ENCODE measurements at regions not wholly inside any gene's neighbourhood (a gene's known extent, or its start where the extent isn't known, plus 50 kb on each side); places are given as distances from the start of the nearest gene placed in this dataset.

DNA sequence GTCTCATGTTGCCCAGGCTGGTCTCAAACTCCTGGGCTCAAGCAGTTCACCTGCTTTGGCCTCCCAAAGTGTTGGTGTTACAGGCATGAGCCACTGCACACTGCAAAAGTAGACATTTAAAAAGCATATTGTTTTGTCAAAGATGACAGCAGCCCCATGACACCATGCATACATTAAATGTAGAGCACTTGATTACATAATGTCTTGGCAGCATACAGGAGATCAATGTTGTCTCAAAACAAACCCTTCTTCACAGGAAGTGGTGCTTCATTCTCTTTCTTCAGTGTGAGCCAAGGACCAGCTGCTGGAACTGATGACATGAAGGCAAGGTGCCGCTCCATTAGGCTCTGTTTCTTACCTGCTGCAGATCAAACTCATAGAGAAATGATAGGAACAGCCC is 218.4 kb downstream of the KLF6 start:
- TF ChIP-seq, protein P1, sequence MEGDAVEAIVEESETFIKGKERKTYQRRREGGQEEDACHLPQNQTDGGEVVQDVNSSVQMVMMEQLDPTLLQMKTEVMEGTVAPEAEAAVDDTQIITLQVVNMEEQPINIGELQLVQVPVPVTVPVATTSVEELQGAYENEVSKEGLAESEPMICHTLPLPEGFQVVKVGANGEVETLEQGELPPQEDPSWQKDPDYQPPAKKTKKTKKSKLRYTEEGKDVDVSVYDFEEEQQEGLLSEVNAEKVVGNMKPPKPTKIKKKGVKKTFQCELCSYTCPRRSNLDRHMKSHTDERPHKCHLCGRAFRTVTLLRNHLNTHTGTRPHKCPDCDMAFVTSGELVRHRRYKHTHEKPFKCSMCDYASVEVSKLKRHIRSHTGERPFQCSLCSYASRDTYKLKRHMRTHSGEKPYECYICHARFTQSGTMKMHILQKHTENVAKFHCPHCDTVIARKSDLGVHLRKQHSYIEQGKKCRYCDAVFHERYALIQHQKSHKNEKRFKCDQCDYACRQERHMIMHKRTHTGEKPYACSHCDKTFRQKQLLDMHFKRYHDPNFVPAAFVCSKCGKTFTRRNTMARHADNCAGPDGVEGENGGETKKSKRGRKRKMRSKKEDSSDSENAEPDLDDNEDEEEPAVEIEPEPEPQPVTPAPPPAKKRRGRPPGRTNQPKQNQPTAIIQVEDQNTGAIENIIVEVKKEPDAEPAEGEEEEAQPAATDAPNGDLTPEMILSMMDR (IDR thresholded peaks at IDR 0.05 in 4 of 5, conservative IDR thresholded peaks at IDR 0.05 in 1 of 5): no peak
- no peak for TF ChIP-seq POLR2A (IDR thresholded peaks at IDR 0.05)

Data from gastrocnemius medialis (tissue), 4 donors.